Mucosa of rectum (tissue), 2 donors: ENCODE measurements at regions not wholly inside any gene's neighbourhood (a gene's known extent, or its start where the extent isn't known, plus 50 kb on each side); places are given as distances from the start of the nearest gene placed in this dataset.
"Not testable (repeated sequence)": the region's sequence is repeated elsewhere in the genome, so short reads cannot be mapped to it uniquely, and the experiment has no call there.

ENCODE experiments used
- H3K27ac ChIP-seq, 2 donors: one replicate each; pipeline ENCODE4 v1.7.0; 2013; ENCODE audit warnings: inconsistent platforms in 2 of 2, low read depth in 2 of 2, low read length in 2 of 2
- H3K27me3 ChIP-seq, 2 donors: one replicate each; pipeline ENCODE4 v1.7.0; 2013; ENCODE audit warnings: low read length in 2 of 2; ENCODE audit not compliant: control insufficient read depth in 2 of 2, insufficient read depth in 2 of 2
- H3K36me3 ChIP-seq, 2 donors: one replicate each; pipeline ENCODE4 v1.7.0; 2013; ENCODE audit warnings: low read length in 2 of 2; ENCODE audit not compliant: control insufficient read depth in 2 of 2, insufficient read depth in 2 of 2
- H3K4me1 ChIP-seq, 2 donors: one replicate each; pipeline ENCODE4 v1.7.0; 2013; ENCODE audit warnings: low read length in 2 of 2, mild to moderate bottlenecking in 1 of 2; ENCODE audit not compliant: control insufficient read depth in 2 of 2, insufficient read depth in 2 of 2
- H3K4me3 ChIP-seq, 2 donors: one replicate each; pipeline ENCODE4 v1.7.0; 2013; ENCODE audit warnings: low read length in 2 of 2
- H3K9ac ChIP-seq, 2 donors: one replicate each; pipeline ENCODE4 v1.7.0; 2013; ENCODE audit warnings: low read length in 2 of 2, low read depth in 1 of 2, mild to moderate bottlenecking in 1 of 2
- H3K9me3 ChIP-seq, 2 donors: one replicate each; pipeline ENCODE4 v1.7.0; 2013; ENCODE audit warnings: low read length in 2 of 2; ENCODE audit not compliant: control insufficient read depth in 2 of 2
- donor health status: healthy.
- donor health status: Normal muscosa, but diverticular disease.

- no peaks in the 10 kb centered on the region for H3K36me3 ChIP-seq
- H3K27me3 ChIP-seq = no peaks in the 10 kb centered on the region
- H3K4me3 ChIP-seq = no peak overlapping the region
- H3K4me1 ChIP-seq = no peaks in the 10 kb centered on the region
- no peak overlapping the region for H3K9ac ChIP-seq
- no peak overlapping the region for H3K27ac ChIP-seq
- no peaks in the 10 kb centered on the region for H3K9me3 ChIP-seq
Measured at GRCh38 chr14:83638748-83639504, 1891.0 kb upstream of the FLRT2 start.

- H3K27me3 ChIP-seq, H3K9ac ChIP-seq, H3K9me3 ChIP-seq, H3K36me3 ChIP-seq, H3K27ac ChIP-seq, H3K4me3 ChIP-seq, H3K4me1 ChIP-seq: not testable (repeated sequence)
Measured at GRCh38 chr14:83639505-83639875, 1890.5 kb upstream of the FLRT2 start.

- H3K9me3 ChIP-seq = no peaks in the 10 kb centered on the region
- H3K9ac ChIP-seq = no peak overlapping the region
- H3K27me3 ChIP-seq = no peaks in the 10 kb centered on the region
- no peaks in the 10 kb centered on the region for H3K4me1 ChIP-seq
- H3K4me3 ChIP-seq = no peak overlapping the region
- no peaks in the 10 kb centered on the region for H3K36me3 ChIP-seq
- no peak overlapping the region for H3K27ac ChIP-seq
Measured at GRCh38 chr14:83646228-83646627, 1883.7 kb upstream of the FLRT2 start.

- Histone ChIP-seq H3K36me3 (no peaks in the 10 kb centered on the region), H3K9ac (no peak overlapping the region)
Measured at GRCh38 chr14:83660597-83660996, 1869.3 kb upstream of the FLRT2 start.

GRCh38 chr14:83664389-83664788 is 1865.6 kb upstream of the FLRT2 start:
- Histone ChIP-seq H3K27me3 (no peaks in the 10 kb centered on the region), H3K27ac (no peak overlapping the region), H3K9me3 (peaks cover 0 to 2% of the 10 kb centered on the region in 2 donors), H3K36me3 (no peaks in the 10 kb centered on the region), H3K9ac (no peak overlapping the region), H3K4me1 (no peaks in the 10 kb centered on the region), H3K4me3 (no peak overlapping the region)

More at GRCh38 chr14:83660597-83660996, 1869.3 kb upstream of the FLRT2 start:
- Histone ChIP-seq H3K4me3 (no peak overlapping the region), H3K4me1 (no peaks in the 10 kb centered on the region), H3K27me3 (no peaks in the 10 kb centered on the region), H3K27ac (no peak overlapping the region), H3K9me3 (no peaks in the 10 kb centered on the region)

- H3K4me1 ChIP-seq = no peaks in the 10 kb centered on the region
- H3K4me3 ChIP-seq = no peak overlapping the region
- no peaks in the 10 kb centered on the region for H3K27me3 ChIP-seq
- H3K9me3 ChIP-seq = no peaks in the 10 kb centered on the region
- H3K36me3 ChIP-seq = no peaks in the 10 kb centered on the region
- H3K9ac ChIP-seq = no peak overlapping the region
- H3K27ac ChIP-seq = no peak overlapping the region
Measured at GRCh38 chr14:83689265-83689664, 1840.7 kb upstream of the FLRT2 start.

GRCh38 chr14:83697099-83697498 is 1832.8 kb upstream of the FLRT2 start:
- Histone ChIP-seq H3K4me3 (no peak overlapping the region), H3K27ac (no peak overlapping the region)

GRCh38 chr14:83702619-83703018 is 1827.3 kb upstream of the FLRT2 start:
- H3K4me3 ChIP-seq = no peak overlapping the region
- no peak overlapping the region for H3K27ac ChIP-seq
- H3K9me3 ChIP-seq = no peaks in the 10 kb centered on the region
- H3K36me3 ChIP-seq = no peaks in the 10 kb centered on the region
- H3K27me3 ChIP-seq = no peaks in the 10 kb centered on the region
- H3K4me1 ChIP-seq = no peaks in the 10 kb centered on the region
- H3K9ac ChIP-seq = no peak overlapping the region

More at GRCh38 chr14:83697099-83697498, 1832.8 kb upstream of the FLRT2 start:
- peaks cover 5% of the 10 kb centered on the region in 2 donors for H3K9me3 ChIP-seq
- H3K36me3 ChIP-seq = no peaks in the 10 kb centered on the region
- no peaks in the 10 kb centered on the region for H3K27me3 ChIP-seq
- H3K4me1 ChIP-seq = no peaks in the 10 kb centered on the region
- no peak overlapping the region for H3K9ac ChIP-seq

GRCh38 chr14:83706231-83706954 is 1823.6 kb upstream of the FLRT2 start:
- Histone ChIP-seq H3K27ac (no peak overlapping the region), H3K9me3 (no peaks in the 10 kb centered on the region), H3K4me3 (no peak overlapping the region), H3K36me3 (no peaks in the 10 kb centered on the region), H3K4me1 (no peaks in the 10 kb centered on the region), H3K27me3 (no peaks in the 10 kb centered on the region), H3K9ac (no peak overlapping the region)

- no peak overlapping the region for H3K27ac ChIP-seq
- no peaks in the 10 kb centered on the region for H3K36me3 ChIP-seq
- no peaks in the 10 kb centered on the region for H3K27me3 ChIP-seq
- H3K4me3 ChIP-seq = no peak overlapping the region
- no peaks in the 10 kb centered on the region for H3K9me3 ChIP-seq
- H3K9ac ChIP-seq = no peak overlapping the region
- H3K4me1 ChIP-seq = no peaks in the 10 kb centered on the region
Measured at GRCh38 chr14:83707056-83707455, 1822.9 kb upstream of the FLRT2 start.
